ENCODE measurements at regions not wholly inside any gene's neighbourhood (a gene's known extent, or its start where the extent isn't known, plus 50 kb on each side); places are given as distances from the start of the nearest gene placed in this dataset.

DNA sequence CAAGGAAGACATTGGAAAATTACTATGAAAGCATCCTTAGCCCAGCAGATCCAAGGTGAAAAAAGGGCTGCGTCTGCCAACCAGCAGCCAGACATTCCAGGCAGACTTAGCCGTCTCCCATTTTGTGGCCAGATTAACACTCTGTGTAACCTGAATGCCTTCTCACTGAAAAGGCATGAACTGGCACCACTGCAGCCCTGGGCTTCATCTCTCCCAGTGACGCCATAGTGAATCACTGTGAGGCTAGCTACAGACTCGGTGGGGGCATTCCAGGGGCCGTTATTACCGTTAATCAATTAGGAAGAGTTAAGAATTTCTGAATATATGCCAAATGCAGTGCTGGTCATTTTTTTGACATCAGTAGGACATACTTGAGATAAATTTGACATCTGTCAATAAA is 627.4 kb downstream of the LMO4 start:
- Histone ChIP-seq H3K27ac (peak overlapping the region; percentile 55 to 63), H3K9me3 (no peaks in the 10 kb centered on the region), H3K4me3 (no peak overlapping the region), H3K36me3 (no peaks in the 10 kb centered on the region), H3K4me1 (peaks cover 5 to 12% of the 10 kb centered on the region in 2 donors), H3K27me3 (no peaks in the 10 kb centered on the region)
- DNase-seq (ENCODE audit: low spot score in 2 of 2) = peak; percentile 58 to 91
- intact Hi-C loops (cut with DNase I) = loop anchor here (1.0 to 10.0 kb wide), 6 partner anchors 274 to 1561 kb away; partner anchors contain the start of gene ODF2L
- TF ChIP-seq, protein P1, sequence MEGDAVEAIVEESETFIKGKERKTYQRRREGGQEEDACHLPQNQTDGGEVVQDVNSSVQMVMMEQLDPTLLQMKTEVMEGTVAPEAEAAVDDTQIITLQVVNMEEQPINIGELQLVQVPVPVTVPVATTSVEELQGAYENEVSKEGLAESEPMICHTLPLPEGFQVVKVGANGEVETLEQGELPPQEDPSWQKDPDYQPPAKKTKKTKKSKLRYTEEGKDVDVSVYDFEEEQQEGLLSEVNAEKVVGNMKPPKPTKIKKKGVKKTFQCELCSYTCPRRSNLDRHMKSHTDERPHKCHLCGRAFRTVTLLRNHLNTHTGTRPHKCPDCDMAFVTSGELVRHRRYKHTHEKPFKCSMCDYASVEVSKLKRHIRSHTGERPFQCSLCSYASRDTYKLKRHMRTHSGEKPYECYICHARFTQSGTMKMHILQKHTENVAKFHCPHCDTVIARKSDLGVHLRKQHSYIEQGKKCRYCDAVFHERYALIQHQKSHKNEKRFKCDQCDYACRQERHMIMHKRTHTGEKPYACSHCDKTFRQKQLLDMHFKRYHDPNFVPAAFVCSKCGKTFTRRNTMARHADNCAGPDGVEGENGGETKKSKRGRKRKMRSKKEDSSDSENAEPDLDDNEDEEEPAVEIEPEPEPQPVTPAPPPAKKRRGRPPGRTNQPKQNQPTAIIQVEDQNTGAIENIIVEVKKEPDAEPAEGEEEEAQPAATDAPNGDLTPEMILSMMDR (IDR thresholded peaks at IDR 0.05) = no peak

DNA sequence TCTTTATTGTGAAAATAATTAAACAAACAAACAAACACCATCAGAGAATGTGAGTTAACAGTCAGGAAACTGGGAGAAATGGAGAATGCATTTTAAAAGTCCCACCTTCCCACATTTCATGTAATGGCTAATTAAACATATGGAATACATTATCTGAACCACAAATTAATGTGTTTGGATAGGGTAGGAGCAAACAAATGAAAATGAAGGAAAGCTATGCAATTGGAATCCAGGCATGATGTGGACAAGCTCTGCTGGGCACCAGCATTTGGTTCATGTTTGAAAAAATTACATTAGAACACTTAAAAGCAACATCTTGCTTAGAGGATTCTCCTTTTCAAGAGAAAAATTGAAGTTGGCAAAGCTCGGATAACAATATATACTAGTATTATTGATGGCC is 628.1 kb downstream of the LMO4 start:
- H3K4me3 ChIP-seq = no peak overlapping the region
- no peaks in the 10 kb centered on the region for H3K36me3 ChIP-seq
- peaks cover 5 to 12% of the 10 kb centered on the region in 2 donors for H3K4me1 ChIP-seq
- intact Hi-C loops (cut with DNase I) = loop anchor here (1.0 to 10.0 kb wide), 6 partner anchors 274 to 1562 kb away; partner anchors contain the start of gene ODF2L
- peak overlapping the region; percentile 55 to 63 for H3K27ac ChIP-seq
- H3K9me3 ChIP-seq = no peaks in the 10 kb centered on the region
- TF ChIP-seq, protein P1 (IDR thresholded peaks at IDR 0.05) = no peak
- no peak for DNase-seq (ENCODE audit: low spot score in 2 of 2)
- no peaks in the 10 kb centered on the region for H3K27me3 ChIP-seq

DNA sequence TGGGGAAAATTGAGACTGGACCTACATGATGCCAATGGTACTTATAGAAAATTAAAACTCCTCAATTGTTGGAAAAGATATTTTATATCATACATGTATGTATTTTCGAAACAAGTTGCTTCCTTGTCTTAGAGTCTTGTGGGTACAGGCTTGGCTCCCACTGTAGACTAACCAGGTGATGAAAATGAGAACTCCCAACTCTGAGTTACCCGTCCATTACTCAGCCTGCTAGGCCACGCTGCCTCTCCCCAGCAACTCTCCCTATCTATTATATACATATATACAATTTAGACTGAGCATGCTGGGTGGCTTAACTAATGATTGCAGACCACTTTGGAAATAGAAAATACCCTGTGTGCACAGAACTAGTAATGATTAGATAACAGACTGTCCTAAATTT is 628.7 kb downstream of the LMO4 start:
- H3K9me3 ChIP-seq = no peaks in the 10 kb centered on the region
- H3K27ac ChIP-seq = peak overlapping the region; percentile 55 to 63
- H3K27me3 ChIP-seq = no peaks in the 10 kb centered on the region
- peaks cover 5 to 7% of the 10 kb centered on the region in 2 donors for H3K4me1 ChIP-seq
- intact Hi-C loops (cut with DNase I) = loop anchor here (5.0 to 10.0 kb wide), 5 partner anchors 275 to 1563 kb away; partner anchors contain the start of gene ODF2L
- H3K36me3 ChIP-seq = no peaks in the 10 kb centered on the region
- no peak overlapping the region for H3K4me3 ChIP-seq
- no peak for DNase-seq (ENCODE audit: low spot score in 2 of 2)
- TF ChIP-seq, protein P1 (IDR thresholded peaks at IDR 0.05) = no peak

DNA sequence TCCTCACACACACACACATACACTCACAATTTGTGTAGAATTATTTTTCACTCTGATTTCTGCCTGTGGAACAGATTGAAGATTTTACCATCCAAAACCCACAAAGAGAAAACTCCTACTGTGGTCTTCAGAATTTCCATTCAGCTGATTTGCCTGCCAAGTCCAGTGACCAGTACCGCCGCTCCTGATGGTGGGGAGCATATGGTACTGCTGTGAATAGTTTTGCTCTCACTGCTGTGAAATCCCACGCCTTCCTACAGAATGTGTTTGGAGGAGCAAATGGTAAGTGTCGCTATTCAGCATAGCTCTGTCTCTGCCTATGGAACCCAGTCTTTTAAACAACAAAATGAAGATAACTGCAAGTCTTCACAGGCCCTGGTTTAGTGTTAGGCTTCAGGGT is 629.5 kb downstream of the LMO4 start:
- Histone ChIP-seq H3K36me3 (no peaks in the 10 kb centered on the region), H3K4me3 (no peak overlapping the region), H3K4me1 (peaks cover 5 to 7% of the 10 kb centered on the region in 2 donors), H3K27me3 (no peaks in the 10 kb centered on the region), H3K9me3 (no peaks in the 10 kb centered on the region), H3K27ac (peak overlapping the region; percentile 55 to 63)
- intact Hi-C loops (cut with DNase I) = loop anchor here (5.0 to 10.0 kb wide), 5 partner anchors 276 to 1563 kb away; partner anchors contain the start of gene ODF2L
- TF ChIP-seq, protein P1 (IDR thresholded peaks at IDR 0.05) = no peak
- DNase-seq (ENCODE audit: low spot score in 2 of 2) = no peak

DNA sequence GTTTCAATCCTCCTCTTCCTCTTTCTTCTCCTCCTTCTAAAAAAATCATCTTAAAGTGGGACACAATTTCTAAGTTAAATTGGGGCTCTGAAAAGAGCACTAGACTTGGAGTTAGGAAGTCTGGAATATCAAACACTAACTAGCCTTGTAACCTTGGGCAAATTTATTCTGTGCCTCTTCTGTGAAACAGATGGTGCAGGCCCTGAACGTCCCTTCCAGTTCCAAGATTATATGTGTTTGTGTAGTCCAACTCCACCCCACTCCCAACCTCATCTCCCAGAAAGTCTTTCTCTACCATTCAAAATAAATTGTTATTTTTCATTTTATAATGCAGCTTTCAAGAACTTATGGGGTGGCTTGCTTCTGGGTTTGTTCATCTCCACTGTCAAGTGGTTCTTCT is 630.0 kb downstream of the LMO4 start:
- H3K4me3 ChIP-seq = no peak overlapping the region
- no peaks in the 10 kb centered on the region for H3K27me3 ChIP-seq
- peaks cover 5 to 7% of the 10 kb centered on the region in 2 donors for H3K4me1 ChIP-seq
- no peaks in the 10 kb centered on the region for H3K36me3 ChIP-seq
- TF ChIP-seq, protein P1 (IDR thresholded peaks at IDR 0.05) = no peak
- H3K9me3 ChIP-seq = no peaks in the 10 kb centered on the region
- no peak for DNase-seq (ENCODE audit: low spot score in 2 of 2)
- H3K27ac ChIP-seq = peak overlapping the region; percentile 55 to 63
- intact Hi-C loops (cut with DNase I) = loop anchor here (5.0 to 10.0 kb wide), 5 partner anchors 276 to 1564 kb away; partner anchors contain the start of gene ODF2L

Data from ascending aorta (tissue), 2 donors.